HL-60 (cell line): ENCODE measurements at regions not wholly inside any gene's neighbourhood (a gene's known extent, or its start where the extent isn't known, plus 50 kb on each side); places are given as distances from the start of the nearest gene placed in this dataset.

Experiments
- GABPA ChIP-seq: IDR thresholded peaks from 2 replicates; pipeline ENCODE4 v1.6.1; 2012; ENCODE audit warnings: low read depth
- POLR2AphosphoS5 ChIP-seq: IDR thresholded peaks from 2 replicates; pipeline ENCODE4 v1.6.1; 2012; ENCODE audit warnings: low read depth
- SPI1 ChIP-seq: IDR thresholded peaks from 2 replicates; pipeline ENCODE4 v1.6.1; 2012; ENCODE audit warnings: low read depth, mild to moderate bottlenecking, borderline replicate concordance
- TF ChIP-seq, protein P1 (sequence below): IDR thresholded peaks from one replicate; pipeline ENCODE4 v1.5.1; 2011; ENCODE audit warnings: low read length, control low read depth, inconsistent platforms; ENCODE audit not compliant: insufficient read depth
- TF ChIP-seq, protein P2 (sequence below): IDR thresholded peaks from 2 replicates; pipeline ENCODE4 v1.6.1; 2012; ENCODE audit warnings: low read depth; ENCODE audit not compliant: insufficient replicate concordance

DNA sequence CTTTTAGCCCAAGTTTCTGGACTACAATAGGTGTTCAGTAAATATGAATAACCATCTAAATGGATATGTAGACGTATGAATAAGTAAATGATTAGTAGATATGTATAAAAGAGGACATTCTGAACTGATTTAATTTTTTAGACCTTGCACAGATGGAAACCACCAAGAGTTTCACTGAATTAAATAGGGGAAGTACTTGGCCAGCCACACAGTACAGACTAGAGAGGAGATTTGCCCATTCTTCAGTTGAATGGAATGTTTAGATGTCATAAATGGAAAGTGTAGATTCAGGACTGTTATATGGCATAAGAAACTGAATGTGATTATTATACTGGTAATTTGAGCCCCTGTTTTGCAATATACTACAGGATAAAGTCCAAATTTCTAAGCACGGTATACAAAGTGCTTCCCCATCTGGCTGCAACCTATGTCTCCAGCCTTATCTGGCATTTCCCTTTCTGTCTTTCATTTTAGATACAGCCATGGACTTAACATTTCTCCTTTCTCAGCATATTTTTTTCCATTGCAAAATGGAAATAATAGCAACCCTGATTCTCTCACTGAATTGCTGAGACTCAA is 137.8 kb upstream of the HS3ST1 start:
- TF ChIP-seq, protein P1, sequence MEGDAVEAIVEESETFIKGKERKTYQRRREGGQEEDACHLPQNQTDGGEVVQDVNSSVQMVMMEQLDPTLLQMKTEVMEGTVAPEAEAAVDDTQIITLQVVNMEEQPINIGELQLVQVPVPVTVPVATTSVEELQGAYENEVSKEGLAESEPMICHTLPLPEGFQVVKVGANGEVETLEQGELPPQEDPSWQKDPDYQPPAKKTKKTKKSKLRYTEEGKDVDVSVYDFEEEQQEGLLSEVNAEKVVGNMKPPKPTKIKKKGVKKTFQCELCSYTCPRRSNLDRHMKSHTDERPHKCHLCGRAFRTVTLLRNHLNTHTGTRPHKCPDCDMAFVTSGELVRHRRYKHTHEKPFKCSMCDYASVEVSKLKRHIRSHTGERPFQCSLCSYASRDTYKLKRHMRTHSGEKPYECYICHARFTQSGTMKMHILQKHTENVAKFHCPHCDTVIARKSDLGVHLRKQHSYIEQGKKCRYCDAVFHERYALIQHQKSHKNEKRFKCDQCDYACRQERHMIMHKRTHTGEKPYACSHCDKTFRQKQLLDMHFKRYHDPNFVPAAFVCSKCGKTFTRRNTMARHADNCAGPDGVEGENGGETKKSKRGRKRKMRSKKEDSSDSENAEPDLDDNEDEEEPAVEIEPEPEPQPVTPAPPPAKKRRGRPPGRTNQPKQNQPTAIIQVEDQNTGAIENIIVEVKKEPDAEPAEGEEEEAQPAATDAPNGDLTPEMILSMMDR = no peak
- no peak for TF ChIP-seq GABPA
- TF ChIP-seq, protein P2, sequence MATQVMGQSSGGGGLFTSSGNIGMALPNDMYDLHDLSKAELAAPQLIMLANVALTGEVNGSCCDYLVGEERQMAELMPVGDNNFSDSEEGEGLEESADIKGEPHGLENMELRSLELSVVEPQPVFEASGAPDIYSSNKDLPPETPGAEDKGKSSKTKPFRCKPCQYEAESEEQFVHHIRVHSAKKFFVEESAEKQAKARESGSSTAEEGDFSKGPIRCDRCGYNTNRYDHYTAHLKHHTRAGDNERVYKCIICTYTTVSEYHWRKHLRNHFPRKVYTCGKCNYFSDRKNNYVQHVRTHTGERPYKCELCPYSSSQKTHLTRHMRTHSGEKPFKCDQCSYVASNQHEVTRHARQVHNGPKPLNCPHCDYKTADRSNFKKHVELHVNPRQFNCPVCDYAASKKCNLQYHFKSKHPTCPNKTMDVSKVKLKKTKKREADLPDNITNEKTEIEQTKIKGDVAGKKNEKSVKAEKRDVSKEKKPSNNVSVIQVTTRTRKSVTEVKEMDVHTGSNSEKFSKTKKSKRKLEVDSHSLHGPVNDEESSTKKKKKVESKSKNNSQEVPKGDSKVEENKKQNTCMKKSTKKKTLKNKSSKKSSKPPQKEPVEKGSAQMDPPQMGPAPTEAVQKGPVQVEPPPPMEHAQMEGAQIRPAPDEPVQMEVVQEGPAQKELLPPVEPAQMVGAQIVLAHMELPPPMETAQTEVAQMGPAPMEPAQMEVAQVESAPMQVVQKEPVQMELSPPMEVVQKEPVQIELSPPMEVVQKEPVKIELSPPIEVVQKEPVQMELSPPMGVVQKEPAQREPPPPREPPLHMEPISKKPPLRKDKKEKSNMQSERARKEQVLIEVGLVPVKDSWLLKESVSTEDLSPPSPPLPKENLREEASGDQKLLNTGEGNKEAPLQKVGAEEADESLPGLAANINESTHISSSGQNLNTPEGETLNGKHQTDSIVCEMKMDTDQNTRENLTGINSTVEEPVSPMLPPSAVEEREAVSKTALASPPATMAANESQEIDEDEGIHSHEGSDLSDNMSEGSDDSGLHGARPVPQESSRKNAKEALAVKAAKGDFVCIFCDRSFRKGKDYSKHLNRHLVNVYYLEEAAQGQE = no peak
- TF ChIP-seq SPI1 = no peak
- TF ChIP-seq POLR2AphosphoS5 = no peak
